HG02642 (cell line): ENCODE measurements at regions not wholly inside any gene's neighbourhood (a gene's known extent, or its start where the extent isn't known, plus 50 kb on each side); places are given as distances from the start of the nearest gene placed in this dataset.

Experiments used
- ATAC-seq: cut with Tn5 transposase; IDR thresholded peaks from one replicate; pipeline ENCODE4 v1.9.1; 2021; ENCODE audit warnings: mild to moderate bottlenecking; ENCODE audit not compliant: unreplicated experiment, poor library complexity

DNA sequence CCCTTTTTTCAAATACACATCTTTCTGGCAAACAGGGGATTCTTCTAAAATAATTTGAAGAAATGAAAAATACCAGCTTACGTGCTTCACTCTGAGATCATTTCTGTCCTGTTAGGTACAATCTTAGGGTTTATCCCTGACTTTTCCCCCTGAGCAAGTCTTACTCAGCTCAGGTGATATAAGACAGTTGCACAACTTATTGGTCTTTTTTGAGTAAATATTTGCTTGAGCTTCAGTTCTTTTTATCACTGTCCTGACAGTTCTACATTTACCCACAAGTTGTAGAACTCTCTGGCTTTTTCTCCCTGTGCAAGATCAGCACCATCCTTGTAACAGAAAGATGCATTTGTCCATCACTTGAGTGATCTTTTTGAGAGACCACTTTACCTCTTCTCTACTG, 84.9 kb downstream of the MID1IP1 start:
- no peak for ATAC-seq

DNA sequence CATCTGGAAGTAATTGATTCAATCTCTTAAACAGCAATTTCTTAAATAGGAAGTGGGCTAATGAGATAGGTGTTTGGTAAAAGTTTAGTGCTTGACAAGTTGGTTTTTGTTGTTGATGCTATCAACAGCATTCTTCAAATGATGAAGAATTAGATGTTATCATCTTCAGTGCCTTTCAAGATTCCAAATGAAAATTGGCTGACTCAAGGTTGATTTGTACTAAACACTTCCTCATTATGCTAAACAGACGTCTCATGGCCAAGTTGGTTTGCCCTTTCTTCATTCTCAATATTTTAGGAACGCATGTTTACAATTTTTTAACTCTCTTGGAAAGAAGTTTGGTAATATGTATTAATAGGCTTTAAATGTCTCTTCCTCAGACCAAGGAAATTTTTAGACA, 86.0 kb downstream of the MID1IP1 start:
- ATAC-seq: no peak

DNA sequence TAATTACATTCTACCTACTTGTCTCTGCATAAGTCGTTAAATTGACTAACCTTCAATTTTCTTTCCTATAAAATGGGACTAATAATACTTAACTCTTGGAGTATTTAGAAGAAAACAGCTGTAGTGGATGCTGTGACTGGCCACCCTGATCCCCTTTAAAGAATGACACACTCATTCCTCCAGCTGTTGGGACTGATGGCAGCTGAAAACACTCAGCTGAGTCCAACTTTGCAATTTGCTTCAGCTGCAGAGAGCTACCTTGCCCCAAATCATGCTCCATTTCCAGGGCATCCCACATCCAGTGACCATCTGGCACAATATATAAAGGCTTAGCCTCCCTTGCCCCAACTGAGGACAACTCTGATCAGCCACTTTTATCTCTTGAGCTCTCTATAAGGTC, 89.1 kb downstream of the MID1IP1 start:
- no peak for ATAC-seq

DNA sequence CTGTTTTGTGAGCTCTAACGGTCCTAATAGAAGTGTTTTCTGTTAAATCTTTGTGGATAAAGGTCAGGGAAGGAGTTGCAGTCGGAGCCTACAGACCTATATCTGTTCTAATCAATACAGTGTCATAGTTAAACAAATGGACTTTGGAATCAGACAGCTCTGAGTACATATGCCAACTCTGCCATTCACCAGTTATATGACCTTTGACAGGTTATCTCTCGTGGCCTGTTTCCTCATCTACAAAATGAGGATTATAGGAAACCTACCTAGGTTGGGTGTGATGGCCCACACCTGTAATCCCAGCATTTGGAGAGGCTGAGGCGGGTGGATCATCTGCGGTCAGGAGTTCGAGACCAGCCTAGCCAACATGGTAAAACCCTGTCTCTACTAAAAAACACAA, 89.7 kb downstream of the MID1IP1 start:
- ATAC-seq: no peak

DNA sequence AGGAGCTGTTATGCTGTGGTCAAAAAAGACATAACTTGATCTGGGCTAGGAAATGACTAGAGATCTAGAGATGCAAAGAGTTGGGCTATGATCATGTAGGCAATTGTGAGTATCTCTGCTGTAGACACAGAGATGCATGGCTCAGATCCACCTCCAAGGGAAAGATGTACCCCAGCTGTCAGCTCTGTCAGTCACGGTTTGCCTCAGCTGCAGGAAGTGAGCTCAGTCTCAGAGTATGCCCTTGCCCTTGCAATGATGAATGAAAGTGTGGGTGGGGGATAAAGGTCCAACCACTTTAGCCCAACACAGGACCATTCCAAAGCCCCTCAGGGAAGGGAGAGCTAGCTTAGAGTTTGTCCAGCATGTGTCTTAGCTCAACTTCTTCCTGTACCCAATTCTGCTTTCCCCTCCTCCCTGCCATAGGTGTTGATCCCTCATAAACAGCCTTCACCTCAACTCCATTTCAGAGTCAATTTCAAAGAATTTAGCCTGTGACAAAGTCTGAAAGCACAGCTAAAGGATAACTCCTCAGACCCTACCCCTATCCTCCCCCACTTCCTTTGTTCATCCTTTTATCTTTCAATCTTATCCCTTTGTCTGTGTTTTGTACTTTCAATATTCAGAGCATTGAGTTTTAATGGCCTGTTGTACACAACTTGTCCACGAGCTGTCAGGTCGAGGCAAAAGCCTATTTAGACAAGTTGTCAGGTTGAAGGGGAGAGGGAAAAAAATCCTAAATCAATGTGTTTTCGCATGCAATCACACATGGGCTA, 90.6 kb downstream of the MID1IP1 start:
- peak; percentile 98 for ATAC-seq

DNA sequence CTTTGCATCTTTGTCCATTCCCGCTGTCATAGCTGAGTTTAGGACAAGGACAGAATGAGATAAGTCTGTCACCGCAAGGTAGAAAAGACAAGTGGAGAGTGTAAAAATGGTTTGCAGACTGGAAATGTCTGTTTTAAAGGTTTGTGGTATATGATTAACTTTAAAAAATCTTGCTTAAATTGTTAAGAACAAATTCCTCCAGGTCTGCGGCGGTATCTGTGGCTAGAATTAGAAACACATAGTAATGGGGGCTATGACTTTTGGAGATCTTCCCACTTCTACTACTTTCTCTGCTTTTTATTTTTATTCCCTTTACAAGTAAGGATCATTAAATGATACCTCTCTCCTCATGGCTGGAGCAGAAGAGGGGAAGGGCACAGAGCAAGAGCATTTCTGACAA, 92.2 kb downstream of the MID1IP1 start:
- ATAC-seq: no peak

DNA sequence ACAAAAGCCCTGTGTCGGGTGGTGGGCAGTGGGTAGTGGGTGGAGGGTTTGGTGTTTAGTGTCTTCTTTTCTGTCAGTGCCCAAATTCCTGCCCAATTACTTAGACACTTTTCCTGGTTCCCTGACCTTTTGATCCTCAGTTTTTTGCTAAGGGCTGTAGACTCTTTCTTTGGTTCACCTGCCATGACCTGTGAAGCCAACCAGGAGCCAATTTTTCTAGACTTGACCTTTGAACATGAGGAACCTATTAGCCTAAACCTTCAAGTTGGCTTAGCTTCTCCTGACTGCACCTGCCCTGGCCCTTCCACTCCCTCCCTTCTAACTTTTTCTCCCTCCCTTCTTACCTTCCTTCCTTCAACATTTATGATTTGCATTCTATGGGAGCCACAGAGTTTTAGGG, 94.5 kb downstream of the MID1IP1 start:
- ATAC-seq: no peak

DNA sequence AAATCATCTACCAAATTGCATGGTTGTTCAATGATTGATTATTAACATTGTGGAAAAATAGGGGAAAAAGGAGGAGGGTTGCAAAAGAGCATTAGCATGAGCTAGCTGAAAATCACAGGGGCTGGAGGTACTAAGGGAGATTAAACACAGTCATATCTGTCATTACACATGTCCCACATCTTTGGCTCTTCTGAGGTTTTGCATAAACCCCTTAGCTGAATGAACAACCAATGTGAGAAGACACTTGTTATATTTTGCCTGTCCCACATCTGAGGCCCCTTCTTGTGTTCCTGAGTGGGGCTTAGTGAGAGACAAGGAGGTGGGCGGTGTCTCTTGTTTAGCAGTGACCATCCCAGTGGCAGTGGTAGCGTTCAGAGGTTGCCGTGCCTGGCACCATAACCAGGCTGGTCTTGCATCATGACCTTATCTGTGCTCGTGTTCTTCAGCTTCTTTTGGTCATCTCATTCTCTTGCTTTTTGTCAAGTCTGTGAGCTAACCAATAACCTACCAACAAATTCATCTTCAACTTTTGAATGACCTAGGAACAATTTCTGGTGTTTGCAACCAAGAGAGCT, 95.6 kb downstream of the MID1IP1 start:
- ATAC-seq: no peak

DNA sequence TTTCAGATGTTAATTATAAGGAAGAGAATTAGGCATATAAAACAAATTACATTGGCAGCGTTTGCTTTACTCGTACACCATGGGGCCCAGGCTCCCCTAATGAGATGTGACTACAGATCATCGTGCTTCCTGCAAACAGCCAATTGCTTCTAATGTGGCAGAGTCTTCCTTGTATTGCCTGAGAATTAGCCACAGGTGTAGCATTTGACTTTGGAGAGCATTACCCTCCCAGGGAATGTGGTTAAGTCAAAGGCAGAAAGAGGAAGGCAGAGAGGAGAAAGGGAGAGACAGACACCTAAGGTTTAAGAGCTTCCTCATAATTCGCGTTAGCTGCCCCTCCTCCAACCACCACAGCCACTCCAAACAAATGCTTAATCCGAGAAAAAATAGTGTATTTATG, 97.0 kb downstream of the MID1IP1 start:
- ATAC-seq: no peak

DNA sequence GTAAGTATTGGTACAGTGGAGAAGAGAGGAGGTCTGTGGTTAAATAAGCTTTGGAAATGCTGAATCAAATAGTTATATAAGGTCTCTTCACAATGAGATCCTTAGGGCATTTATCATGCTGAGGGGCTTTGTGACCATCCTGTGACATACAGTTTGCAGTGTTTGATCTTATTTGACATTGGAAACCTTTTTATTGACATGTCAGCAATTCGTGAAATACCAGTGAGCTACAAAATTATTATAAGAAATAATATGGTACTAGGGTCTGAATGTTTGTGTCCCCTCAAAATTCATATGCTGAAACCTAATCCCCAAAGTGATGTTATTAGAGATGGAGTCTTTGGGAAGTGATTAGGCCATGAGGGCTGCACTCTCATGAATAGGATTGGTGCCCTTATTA, 98.4 kb downstream of the MID1IP1 start:
- ATAC-seq: no peak

DNA sequence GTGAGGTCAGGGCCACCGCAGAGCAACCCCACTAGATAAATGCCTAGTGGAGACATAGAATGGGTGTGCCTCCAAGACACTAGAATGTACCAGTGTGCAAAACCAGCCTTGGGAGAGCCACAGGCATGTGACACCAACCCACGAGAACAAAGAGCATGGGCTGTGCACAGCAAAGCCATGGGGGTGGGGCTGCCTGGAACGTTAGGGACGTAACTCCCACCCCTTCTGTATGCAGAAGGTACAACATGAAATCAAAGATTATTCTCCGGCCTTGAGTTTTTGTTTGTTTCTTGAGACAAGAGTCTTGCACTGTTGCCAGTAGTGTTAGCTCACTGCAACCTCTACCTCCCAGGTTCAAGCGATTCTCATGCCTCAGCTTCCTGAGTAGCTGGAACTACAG, 99.5 kb downstream of the MID1IP1 start:
- ATAC-seq: no peak

DNA sequence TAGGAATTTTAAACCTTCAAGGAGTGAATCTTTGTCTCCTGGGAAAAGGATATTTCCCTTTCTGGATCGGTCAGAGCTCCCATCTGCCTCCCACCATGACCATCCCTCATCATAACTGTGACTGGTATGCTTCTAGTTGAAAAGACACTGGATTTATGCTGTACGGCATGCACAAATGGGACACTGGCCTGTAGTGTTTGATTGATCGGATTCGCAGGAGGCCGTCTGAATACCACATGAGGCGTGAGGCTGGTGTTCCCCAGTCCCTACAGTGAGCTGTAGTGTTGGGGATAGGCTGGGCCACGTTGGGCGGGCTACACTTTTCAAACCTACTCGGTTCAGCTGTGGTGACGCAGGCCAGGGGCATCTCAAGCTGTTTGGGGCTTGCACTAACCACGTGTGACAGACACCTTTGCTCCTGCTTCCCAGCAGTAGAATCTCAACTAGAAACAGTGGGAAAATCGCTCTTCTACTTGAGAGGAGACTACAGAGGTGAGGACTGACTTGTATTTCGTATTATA, 101.8 kb downstream of the MID1IP1 start:
- no peak for ATAC-seq

DNA sequence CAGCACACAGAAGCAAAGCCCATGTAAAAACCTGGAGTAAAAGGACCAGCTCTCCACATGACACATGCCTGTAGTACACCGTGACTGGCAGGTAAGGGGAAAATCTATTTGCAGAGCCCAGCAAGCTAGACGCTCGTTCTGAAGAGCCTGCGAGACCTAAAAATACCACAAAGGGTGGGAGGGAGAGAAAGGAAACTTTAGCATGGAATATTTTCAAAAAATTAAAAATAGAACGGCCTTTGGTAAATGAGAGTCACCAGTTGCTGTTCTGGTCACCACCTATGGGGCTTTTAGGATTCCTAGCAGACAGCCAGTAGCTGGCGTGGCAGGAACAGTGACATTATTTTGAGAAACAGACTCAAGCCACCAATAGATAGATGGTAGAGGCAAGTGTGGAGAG, 115.5 kb downstream of the MID1IP1 start:
- ATAC-seq: no peak

DNA sequence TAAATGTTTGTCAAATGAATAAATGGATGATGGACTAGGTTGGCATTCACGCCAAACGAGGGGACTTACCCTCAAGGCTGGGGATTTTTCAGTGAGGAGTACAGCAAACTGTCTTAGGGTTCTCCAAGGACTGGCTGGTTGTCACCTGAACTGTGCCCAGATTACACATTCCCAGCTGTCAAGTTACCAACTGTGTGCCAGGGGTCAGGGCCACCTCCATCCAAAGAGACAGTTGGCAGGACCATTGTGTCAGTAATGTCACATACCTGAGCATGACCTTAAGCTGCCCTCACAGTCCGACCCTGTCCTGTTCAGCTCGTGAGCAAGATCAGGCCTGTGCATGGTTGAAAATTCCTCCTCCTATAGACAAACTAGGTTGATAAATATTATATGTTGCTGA, 116.7 kb downstream of the MID1IP1 start:
- no peak for ATAC-seq

DNA sequence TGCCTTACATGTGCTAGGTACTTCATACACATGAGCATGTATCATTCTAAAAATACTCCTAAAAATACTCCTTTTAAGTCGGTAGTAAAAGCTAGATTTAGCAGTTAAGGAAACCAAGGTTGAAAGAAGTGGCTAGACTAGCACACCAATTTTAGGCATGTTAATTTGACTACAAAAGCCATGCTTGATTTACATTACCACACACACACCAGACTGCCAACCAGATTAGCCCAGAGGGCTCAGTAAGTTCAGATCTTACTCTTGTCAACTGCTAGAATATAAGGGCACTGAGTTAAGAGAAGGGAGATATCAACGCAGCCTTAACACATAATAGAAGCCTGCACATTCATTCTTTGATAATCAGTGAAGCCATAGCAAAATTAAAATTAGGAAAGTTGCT, 117.9 kb downstream of the MID1IP1 start:
- no peak for ATAC-seq

DNA sequence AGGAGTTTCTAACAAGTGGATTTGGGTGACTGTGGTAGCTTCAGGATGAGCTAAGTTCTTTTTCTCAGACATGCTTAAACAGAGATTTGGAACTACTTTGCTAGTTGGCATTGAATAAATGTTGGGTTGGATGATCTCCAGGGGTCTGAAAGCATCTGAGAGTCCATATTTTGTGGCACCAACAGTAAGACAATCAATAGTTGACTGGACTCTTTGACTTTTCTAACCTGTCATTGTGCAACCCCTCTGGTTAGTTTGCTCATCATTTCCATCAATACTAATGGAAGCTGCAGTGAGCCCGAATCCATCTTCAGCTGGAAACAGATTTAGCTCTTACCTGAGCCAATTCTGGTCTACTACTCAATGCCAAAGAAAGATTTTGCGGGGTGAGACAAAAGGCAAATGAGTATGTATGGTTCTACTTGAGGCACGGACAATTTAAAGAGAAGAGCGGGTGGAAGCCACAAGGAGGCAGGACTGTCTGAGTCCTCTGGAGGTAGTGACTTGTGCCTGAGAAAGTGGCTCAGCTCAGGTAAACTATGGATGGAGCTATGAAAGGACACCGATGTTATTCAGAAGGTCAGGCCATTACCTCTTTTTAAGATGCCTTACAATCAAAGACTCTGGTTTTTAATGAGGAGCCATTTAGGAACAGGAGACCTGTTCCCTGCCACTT, 118.7 kb downstream of the MID1IP1 start:
- ATAC-seq: no peak

DNA sequence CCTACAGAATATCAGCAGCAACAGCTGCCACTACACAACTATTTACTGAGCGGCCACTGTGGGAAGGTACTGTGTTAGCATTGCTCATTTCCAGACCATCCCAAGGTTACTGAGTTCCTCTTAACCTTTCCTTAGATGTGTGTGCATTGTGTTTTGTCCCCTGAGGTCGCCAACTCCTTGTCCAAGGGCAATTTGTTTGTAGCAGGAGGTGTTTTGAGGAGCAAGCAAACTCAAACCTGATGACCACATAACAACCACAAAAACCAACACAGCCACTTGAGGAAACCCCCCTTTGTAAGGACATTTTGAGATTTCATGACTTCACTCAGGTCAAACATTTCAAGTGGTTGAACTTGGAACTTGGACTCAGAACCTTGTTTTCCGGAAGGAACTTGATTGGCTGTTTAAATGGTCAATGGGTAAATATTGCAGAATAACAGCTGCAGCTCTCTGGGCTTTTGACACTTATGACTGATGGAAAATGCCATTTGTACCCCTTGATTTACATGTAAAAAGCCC, 122.3 kb downstream of the MID1IP1 start:
- peak; percentile 59 for ATAC-seq

DNA sequence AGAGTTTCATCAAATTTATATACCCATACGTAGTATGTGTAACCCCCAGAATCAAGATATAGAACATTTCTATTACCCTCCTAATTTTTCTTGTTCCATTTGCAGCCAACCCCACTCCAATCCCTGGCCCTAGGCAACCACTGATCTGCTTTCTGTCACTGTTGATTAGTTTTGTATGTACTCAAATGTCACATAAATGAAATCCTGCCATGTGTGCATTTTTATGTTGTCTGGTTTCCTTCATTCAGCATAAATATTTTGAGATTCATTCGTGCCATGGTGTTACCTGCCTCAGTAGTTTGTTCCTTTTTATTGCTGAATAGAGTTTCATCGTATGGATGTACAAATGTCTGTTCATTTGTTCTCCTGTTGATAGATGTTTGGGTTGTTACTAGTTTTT, 126.3 kb downstream of the MID1IP1 start:
- no peak for ATAC-seq

DNA sequence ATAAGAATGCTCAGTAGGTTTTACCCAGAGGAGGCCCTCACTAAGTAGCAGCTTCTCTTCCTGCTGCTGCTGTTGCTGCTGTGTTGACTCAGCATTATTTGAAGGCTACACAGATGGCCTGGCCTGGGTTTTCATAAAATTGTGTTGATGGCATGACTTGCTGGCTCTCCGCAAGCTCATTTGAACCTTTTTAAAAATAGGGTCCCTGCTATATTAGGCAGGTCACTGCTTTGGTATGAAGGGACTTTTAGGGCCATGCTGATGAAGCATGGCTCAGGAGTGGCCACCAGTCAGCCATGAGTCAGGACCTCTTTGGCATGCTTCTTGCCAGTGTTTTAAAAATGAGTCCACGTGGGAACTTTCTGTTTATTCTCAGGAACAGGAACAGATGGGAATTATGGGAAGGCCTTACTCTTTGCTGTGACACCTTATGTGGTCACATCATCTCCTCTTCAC, 128.7 kb downstream of the MID1IP1 start:
- ATAC-seq: no peak

DNA sequence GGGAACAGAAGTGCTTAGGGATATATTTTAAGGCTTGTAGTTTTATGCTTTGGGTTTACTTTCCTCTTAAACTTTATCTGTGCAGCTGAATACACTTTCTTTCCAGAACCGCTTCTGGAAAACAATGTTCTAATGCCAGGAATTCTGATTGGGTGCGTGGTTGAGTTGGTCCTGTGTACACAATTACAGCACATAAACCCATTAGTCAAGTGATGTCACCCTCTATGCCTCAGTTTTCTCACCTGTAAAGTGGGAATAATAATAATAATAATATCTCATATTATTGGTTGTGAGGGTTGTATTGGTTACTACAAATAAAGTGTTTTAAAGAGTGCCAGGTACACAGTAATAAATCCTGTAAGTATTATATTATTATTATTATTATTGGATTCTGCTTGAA, 129.2 kb downstream of the MID1IP1 start:
- ATAC-seq: no peak

DNA sequence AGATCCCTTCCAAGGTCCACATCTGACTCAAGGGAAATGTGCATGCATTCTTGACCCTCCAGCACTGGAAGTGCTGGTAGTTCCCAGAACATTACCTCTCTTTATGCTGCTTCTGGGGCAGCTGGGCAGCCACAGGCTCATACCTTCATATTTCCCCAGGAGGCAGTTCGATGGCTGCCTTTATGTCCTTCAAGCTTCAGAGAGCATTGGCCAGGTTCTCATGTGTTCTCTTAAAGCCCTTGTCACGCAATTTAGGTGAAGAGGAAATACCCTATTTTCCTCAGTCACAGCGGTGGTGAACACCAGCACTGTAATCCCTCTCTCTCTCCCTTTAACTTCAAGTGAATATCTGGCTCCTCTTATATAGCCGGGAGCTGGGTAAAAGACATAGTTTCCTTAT, 134.3 kb downstream of the MID1IP1 start:
- peak; percentile 43 for ATAC-seq
